ENCODE measurements at regions not wholly inside any gene's neighbourhood (a gene's known extent, or its start where the extent isn't known, plus 50 kb on each side); places are given as distances from the start of the nearest gene placed in this dataset.

DNA sequence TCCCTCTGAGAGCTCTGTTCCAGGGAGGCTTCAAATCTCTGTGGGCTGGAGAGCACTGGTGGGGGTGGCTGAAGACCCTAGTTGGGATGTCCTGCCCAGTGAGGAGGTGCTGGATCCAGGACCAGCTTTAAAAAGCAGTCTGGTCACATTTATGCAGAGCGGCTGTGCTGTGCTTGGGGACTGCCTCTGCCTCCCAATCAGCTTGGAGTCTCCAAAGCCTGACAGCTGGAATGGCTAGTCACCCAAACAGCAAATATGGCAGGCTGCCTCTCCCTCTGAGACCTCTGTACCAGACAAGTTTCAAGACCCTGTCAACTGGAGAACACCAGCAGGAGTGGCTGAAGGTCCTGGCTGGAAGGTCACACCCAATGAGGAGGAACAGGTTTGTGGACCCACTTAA lies 848.1 kb upstream of the DIAPH2 start:
- no peak overlapping the region for H3K27ac ChIP-seq (ENCODE audit: low read depth, low read length)
- FAIRE-seq = no peak
- POLR2A ChIA-PET (ENCODE audit: partially characterized antibody) = no interaction called here
- TF ChIP-seq RAD21 (IDR thresholded peaks at IDR 0.05 in 1 of 2, conservative IDR thresholded peaks at IDR 0.05 in 1 of 2; ENCODE audit: low read depth in 2 of 2, low read length in 2 of 2) (no peak), EZH2 (IDR thresholded peaks at IDR 0.05; ENCODE audit: low read depth, low read length, severe bottlenecking) (no peak), KDM1A (IDR thresholded peaks at IDR 0.05; ENCODE audit: borderline replicate concordance, low read length) (no peak), POLR2AphosphoS5 (IDR thresholded peaks at IDR 0.05; ENCODE audit: low read depth, low read length) (no peak), SP1 (IDR thresholded peaks at IDR 0.05; ENCODE audit: low read depth, low read length) (no peak), RBBP5 (IDR thresholded peaks at IDR 0.05; ENCODE audit: borderline replicate concordance, low read depth, low read length) (no peak), SIN3A (conservative IDR thresholded peaks at IDR 0.05 in 1 of 2, IDR thresholded peaks at IDR 0.05 in 1 of 2; ENCODE audit: low read depth in 1 of 2, low read length in 2 of 2) (no peak), RXRA (IDR thresholded peaks at IDR 0.05; ENCODE audit: insufficient read depth, low read depth, low read length) (no peak), TBP (IDR thresholded peaks at IDR 0.05; ENCODE audit: low read depth, low read length) (no peak), TCF12 (IDR thresholded peaks at IDR 0.05; ENCODE audit: low read depth, low read length) (no peak), SIX5 (IDR thresholded peaks at IDR 0.05; ENCODE audit: low read depth, low read length) (no peak), CHD1 (IDR thresholded peaks at IDR 0.05; ENCODE audit: low read depth, low read length) (no peak), GABPA (IDR thresholded peaks at IDR 0.05; ENCODE audit: borderline replicate concordance, insufficient read depth, low read length) (no peak)

More for the DNA sequence above, 848.1 kb upstream of the DIAPH2 start:
- Histone ChIP-seq H2BK20ac (ENCODE audit: low read length) (no peak overlapping the region), H2BK15ac (ENCODE audit: low read length) (no peak overlapping the region), H2BK12ac (ENCODE audit: low read depth, low read length) (no peak overlapping the region), H3K18ac (ENCODE audit: extremely low read depth, low read length) (no peak overlapping the region), H3K79me2 (ENCODE audit: control insufficient read depth in 1 of 2, insufficient read depth in 2 of 2, low read length in 2 of 2) (no peaks in the 10 kb centered on the region), H3K4me3 (ENCODE audit: extremely low read depth in 1 of 4, insufficient read depth in 2 of 4, low read depth in 3 of 4, low read length in 4 of 4) (no peak overlapping the region), H3K79me1 (ENCODE audit: low read depth, low read length) (no peaks in the 10 kb centered on the region), H4K20me1 (replicated peaks in 1 of 2; ENCODE audit: control insufficient read depth in 1 of 2, insufficient read depth in 2 of 2, low read length in 2 of 2) (no peaks in the 10 kb centered on the region), H3K4me1 (replicated peaks in 1 of 4; ENCODE audit: control insufficient read depth in 3 of 4, insufficient read depth in 4 of 4, low read length in 3 of 4) (no peaks in the 10 kb centered on the region), H2AFZ (ENCODE audit: low read length) (no peak overlapping the region), H2BK120ac (replicated peaks; ENCODE audit: low read depth, low read length) (no peak overlapping the region), H3K9me3 (ENCODE audit: insufficient read depth in 2 of 2, low read depth in 1 of 2, low read length in 1 of 2) (no peaks in the 10 kb centered on the region), H2AK5ac (ENCODE audit: low read depth, low read length) (no peak overlapping the region), H3K14ac (ENCODE audit: insufficient read length) (no peak overlapping the region), H4K8ac (ENCODE audit: extremely low read depth, insufficient read depth, low read length) (no peak overlapping the region), H3K27me3 (replicated peaks in 1 of 4; ENCODE audit: control insufficient read depth in 3 of 4, extremely low read depth in 1 of 4, insufficient read depth in 3 of 4, low read length in 3 of 4) (no peaks in the 10 kb centered on the region), H4K91ac (replicated peaks; ENCODE audit: insufficient read length, low read length) (no peak overlapping the region), H3K23me2 (ENCODE audit: low read depth, low read length) (no peaks in the 10 kb centered on the region), H3K56ac (replicated peaks; ENCODE audit: insufficient read length, low read depth, low read length) (no peak overlapping the region), H3K9ac (replicated peaks in 1 of 4; ENCODE audit: extremely low read depth in 1 of 4, low read depth in 3 of 4, low read length in 3 of 4) (no peak overlapping the region), H3K23ac (ENCODE audit: insufficient read length) (no peak overlapping the region), H4K5ac (ENCODE audit: insufficient read length, low read depth, low read length) (no peak overlapping the region), H3K4ac (replicated peaks; ENCODE audit: insufficient read length, low read depth, low read length) (no peak overlapping the region), H3K4me2 (ENCODE audit: insufficient read depth in 1 of 2, low read depth in 2 of 2, low read length in 2 of 2) (no peak overlapping the region), H3K36me3 (ENCODE audit: control insufficient read depth in 2 of 4, insufficient read depth in 4 of 4, low read length in 3 of 4) (no peaks in the 10 kb centered on the region), H2BK5ac (ENCODE audit: low read depth, low read length) (no peak overlapping the region)
- 67% methylated on average over 1 of the region's 1 CpG; no CpG with 5 or more reads in 1 of the 2 experiments for WGBS, 2 experiments (ENCODE audit: extremely low coverage in 1 of 2, insufficient coverage in 1 of 2, insufficient read length in 1 of 2, insufficient replicate concordance in 2 of 2, low coverage in 1 of 2, low lambda C conversion rate in 2 of 2, missing lambda C conversion rate in 1 of 2)
- CTCF ChIA-PET (ENCODE audit: partially characterized antibody) = no interaction called here
- no peak for DNase-seq (ENCODE audit: low read depth in 1 of 2, low spot score in 2 of 2)

All from H1 (cell line).